GM18867 (cell line): ENCODE measurements at regions not wholly inside any gene's neighbourhood (a gene's known extent, or its start where the extent isn't known, plus 50 kb on each side); places are given as distances from the start of the nearest gene placed in this dataset.
A peak's percentile ranks its signal among the peaks of the same experiment; 100 is the strongest.

ENCODE experiments used
- ATAC-seq: cut with Tn5 transposase; IDR thresholded peaks from one replicate; pipeline ENCODE4 v1.9.1; 2021; ENCODE audit warnings: mild to moderate bottlenecking, moderate library complexity; ENCODE audit not compliant: unreplicated experiment

- ATAC-seq, result no peak
These were observed 355.6 kb upstream of the SLC30A5 start for GRCh38 chr5:68738236-68738635.

DNA sequence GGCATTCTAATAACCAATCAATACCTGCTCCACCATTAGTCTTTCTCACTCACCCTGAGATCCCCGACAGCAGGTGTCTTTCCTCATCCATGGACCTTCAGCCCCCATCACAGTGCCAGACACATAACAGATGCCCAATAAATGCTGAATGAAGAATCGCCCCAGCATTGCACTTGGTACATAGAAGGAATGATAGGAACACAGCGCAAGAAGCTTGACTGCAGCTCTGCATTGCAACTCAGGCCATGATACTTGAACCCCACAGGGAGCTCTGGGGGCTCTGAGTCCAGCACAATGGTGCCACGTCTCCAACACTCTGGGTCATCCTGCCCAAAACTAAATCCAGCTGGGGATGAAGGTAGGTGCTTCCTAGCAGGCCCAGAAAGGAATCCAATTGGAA, 355.0 kb upstream of the SLC30A5 start:
- ATAC-seq, result no peak

GRCh38 chr5:68739752-68740151, 354.1 kb upstream of the SLC30A5 start:
- ATAC-seq, result peak; percentile 91

GRCh38 chr5:68740226-68740910, 353.4 kb upstream of the SLC30A5 start:
- ATAC-seq, result peak; percentile 58

DNA sequence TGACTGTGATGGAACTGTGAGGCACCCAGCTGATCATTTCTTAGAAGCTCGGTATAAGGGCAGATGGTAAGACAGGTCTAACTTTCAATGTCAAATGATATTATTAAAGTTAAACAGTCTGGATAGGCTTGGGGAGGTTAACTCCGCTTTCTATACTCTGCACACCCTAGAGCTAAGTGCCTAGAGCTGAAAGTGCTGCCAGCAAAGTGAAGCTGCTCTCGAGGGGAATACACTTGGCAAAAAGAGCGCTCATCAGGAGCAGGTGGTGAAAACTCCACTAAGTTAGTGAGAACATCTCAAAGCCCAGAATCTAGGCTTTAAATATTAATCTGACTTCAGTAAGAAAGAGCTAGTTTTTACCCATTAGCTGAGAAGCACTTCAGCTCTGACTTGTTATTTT, 349.6 kb upstream of the SLC30A5 start:
- no peak for ATAC-seq

- ATAC-seq, result no peak
These were observed 348.4 kb upstream of the SLC30A5 start for GRCh38 chr5:68745448-68745847.

DNA sequence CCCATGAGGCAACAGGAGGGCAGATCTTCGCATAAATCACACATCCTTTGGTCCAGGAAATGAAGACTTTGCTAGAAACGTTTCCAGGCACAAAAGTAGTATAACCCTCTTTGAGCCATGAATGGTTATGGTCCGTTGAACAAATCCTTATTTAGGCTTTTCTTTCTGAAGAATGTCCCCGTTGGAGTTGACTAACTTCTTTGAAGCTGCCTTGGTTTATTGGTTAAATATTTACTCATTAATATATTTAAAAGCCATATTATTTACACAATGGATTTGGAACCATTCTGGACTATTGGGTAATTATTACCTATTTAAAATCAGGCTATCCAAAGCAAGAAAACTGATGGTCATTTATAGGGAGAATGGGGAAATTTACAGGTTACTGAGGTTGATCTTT, 347.6 kb upstream of the SLC30A5 start:
- ATAC-seq, result no peak

GRCh38 chr5:68746643-68747420, 347.0 kb upstream of the SLC30A5 start:
- no peak for ATAC-seq

DNA sequence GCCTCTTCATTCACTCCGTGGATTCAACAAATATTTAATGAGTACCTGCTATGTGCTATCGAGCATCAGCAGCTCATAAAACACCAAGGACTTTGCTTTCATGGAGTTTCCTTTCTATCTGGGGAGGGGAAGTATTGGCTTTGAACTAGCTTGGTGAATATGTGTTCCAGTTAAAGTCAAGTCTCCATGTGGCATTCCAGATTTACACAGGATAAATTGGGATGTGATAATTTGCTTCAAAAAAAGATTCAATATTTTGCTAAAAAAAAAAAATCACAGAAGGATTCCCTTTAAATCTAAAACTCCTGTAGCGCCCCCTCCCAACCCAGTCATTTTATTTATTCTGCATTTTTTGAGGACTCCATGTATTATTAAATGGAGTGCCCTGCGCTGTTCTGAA, 346.3 kb upstream of the SLC30A5 start:
- ATAC-seq, result no peak

DNA sequence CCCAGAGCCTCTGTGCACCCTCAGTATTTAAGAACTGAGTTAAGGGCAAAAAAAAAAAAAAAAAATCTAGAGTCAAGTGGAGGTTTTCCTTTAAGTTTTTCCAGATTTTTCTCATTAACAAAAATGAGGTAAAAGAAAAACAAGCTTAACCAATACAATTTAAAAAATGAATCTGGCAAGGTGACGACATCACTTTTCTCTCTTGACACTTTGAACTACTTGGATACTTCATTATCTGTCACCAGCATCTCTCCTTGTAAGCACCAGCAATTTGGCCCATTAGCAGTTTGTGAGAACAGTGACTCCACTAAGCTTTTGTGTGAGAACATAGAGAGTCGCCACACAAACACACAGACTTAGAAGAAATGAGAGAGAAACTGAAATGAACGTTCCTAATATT, 345.7 kb upstream of the SLC30A5 start:
- ATAC-seq, result no peak

DNA sequence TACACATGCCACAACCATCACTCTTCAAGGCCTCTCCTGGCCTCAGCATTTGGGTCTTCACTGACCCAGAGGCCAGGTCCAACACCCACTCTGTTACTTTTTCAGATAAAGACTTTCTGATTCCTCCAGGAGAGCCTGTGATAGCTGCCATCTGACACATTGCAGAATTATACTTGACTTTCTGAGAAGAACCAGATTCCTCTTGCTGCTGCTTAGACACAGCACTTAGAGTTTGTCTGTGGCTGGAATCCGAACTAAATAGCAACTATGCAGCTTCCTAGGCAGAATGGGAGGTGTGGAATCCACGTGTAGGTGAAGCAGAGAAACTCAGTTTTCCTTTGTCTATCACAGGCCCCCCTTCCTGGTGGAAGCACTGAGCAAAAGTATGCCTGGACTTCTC, 344.7 kb upstream of the SLC30A5 start:
- ATAC-seq, result no peak

- ATAC-seq, result no peak
These were observed 344.2 kb upstream of the SLC30A5 start for GRCh38 chr5:68749631-68750030.

- no peak for ATAC-seq
These were observed 342.2 kb upstream of the SLC30A5 start for GRCh38 chr5:68751661-68752060.

GRCh38 chr5:68754536-68754935, 339.3 kb upstream of the SLC30A5 start:
- no peak for ATAC-seq

DNA sequence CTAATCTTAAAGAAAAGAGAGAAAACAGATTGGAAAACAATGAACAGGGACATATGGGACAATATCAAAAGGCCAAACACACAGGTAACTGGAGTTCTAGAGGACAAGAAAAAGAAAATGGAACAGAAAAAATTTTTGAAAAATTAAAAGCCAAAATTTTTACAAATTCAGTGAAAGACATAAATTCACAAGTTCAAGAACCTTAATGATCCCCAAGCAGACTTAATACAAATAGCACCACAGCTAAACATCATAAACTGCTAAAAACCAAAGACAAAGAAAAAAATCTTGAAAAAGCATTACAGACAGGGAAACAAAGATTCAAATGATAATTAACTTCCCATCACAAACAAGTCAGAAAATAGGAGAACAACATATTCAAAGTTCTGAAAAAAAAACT, 338.5 kb upstream of the SLC30A5 start:
- ATAC-seq, result no peak

GRCh38 chr5:68757006-68757405, 336.8 kb upstream of the SLC30A5 start:
- no peak for ATAC-seq

- ATAC-seq, result no peak
These were observed 336.1 kb upstream of the SLC30A5 start for GRCh38 chr5:68757626-68758212.

- ATAC-seq, result no peak
These were observed 334.2 kb upstream of the SLC30A5 start for GRCh38 chr5:68759593-68759992.

GRCh38 chr5:68762201-68762600, 331.6 kb upstream of the SLC30A5 start:
- ATAC-seq, result no peak

- ATAC-seq, result no peak
These were observed 326.8 kb upstream of the SLC30A5 start for GRCh38 chr5:68766952-68767464.

DNA sequence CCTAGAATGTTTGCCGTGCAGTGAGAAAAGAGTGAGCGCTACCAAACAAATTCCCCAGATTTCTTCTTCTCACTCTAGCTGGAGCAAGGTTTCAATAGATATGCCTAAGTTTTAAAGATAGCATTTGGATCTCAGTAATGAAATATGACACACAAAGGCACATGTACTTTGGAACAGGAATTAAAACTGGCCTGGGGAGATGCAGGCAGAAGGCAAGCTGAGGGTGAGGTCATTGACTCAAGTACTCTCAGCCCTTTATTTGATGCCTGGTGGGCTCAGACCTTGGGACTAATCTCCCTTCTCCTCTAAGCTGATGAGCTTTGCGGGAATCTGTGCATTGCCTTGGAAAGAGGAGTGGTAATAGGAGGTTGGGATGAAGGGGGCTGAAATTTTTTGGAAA, 323.3 kb upstream of the SLC30A5 start:
- no peak for ATAC-seq

DNA sequence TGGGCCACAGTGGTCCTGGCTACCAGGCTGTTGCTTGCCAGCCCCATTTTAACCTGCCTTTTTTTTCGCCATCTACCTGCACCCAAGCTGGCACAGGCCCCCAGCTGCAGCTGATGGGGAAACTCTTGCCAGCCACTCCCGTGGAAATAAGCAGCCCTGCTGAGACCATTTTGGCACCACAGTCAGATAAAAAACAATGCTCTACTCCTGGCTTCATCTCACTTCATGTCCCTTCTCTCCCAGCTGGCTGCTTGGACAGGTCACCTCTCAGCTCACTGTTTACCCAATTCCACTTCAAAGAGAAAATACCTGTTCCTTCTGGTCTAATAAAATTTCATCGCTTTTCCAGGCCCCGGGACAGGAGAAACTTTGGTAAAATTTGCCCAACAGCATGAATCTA, 322.6 kb upstream of the SLC30A5 start:
- no peak for ATAC-seq
